Smooth muscle cell (in vitro differentiated cells): ENCODE measurements at regions not wholly inside any gene's neighbourhood (a gene's known extent, or its start where the extent isn't known, plus 50 kb on each side); places are given as distances from the start of the nearest gene placed in this dataset.

ENCODE experiments used
- DNase-seq: peaks from one replicate; lab custom pipeline; 2025; ENCODE audit not compliant: unreplicated experiment; lab: John Stamatoyannopoulos, UW
- H2AFZ ChIP-seq: fragments of 200-600 bp; sonication (generic); 2 replicates; pipeline ENCODE4 v1.6.0; 2016; ENCODE audit warnings: antibody characterized with exemption, low read depth, mild to moderate bottlenecking
- H3F3A ChIP-seq: fragments of 200-600 bp; sonication (generic); 2 replicates; pipeline ENCODE4 v1.6.0; 2017; ENCODE audit warnings: antibody characterized with exemption, low read depth
- H3K27ac ChIP-seq: fragments of 200-600 bp; sonication (generic); 2 replicates; pipeline ENCODE4 v1.5.1; 2016; ENCODE audit warnings: low read depth, mild to moderate bottlenecking
- H3K27me3 ChIP-seq: fragments of 200-600 bp; sonication (generic); 2 replicates; pipeline ENCODE4 v1.6.1; 2016; ENCODE audit warnings: low read depth, mild to moderate bottlenecking
- H3K36me3 ChIP-seq: fragments of 200-600 bp; sonication (generic); 2 replicates; pipeline ENCODE4 v1.5.1; 2016; ENCODE audit warnings: low read depth
- H3K4me1 ChIP-seq: fragments of 200-600 bp; sonication (generic); 2 replicates; pipeline ENCODE4 v1.5.1; 2016; ENCODE audit warnings: low read depth
- H3K4me2 ChIP-seq: fragments of 200-600 bp; sonication (generic); 2 replicates; pipeline ENCODE4 v1.6.0; 2016; ENCODE audit warnings: mild to moderate bottlenecking
- H3K4me3 ChIP-seq: fragments of 200-600 bp; sonication (generic); 2 replicates; pipeline ENCODE4 v1.5.1; 2016; ENCODE audit warnings: mild to moderate bottlenecking
- H3K79me2 ChIP-seq: fragments of 200-600 bp; sonication (generic); 2 replicates; pipeline ENCODE4 v1.6.0; 2016; ENCODE audit warnings: low read depth, mild to moderate bottlenecking
- H3K9ac ChIP-seq: fragments of 200-600 bp; sonication (generic); 2 replicates; pipeline ENCODE4 v1.6.0; 2016; ENCODE audit warnings: low read depth
- H3K9me3 ChIP-seq: fragments of 200-600 bp; sonication (generic); replicated peaks from 2 replicates; pipeline ENCODE4 v1.5.1; 2016; ENCODE audit warnings: low read depth
- H4K20me1 ChIP-seq: fragments of 200-600 bp; sonication (generic); 2 replicates; pipeline ENCODE4 v1.6.0; 2016; ENCODE audit warnings: low read depth
- WGBS: methylation state at CpG from one replicate; pipeline ENCODE4 v1.1.7; 2016; ENCODE audit warnings: low lambda C conversion rate; 5-methylcytosine and 5-hydroxymethylcytosine counted together
- TF ChIP-seq, protein P1 (sequence below): fragments of 200-600 bp; sonication (generic); IDR thresholded peaks from 2 replicates; pipeline ENCODE4 v1.5.1; 2017; ENCODE audit warnings: borderline replicate concordance, mild to moderate bottlenecking, antibody characterized with exemption; ENCODE audit not compliant: insufficient read depth, poor library complexity, severe bottlenecking

DNA sequence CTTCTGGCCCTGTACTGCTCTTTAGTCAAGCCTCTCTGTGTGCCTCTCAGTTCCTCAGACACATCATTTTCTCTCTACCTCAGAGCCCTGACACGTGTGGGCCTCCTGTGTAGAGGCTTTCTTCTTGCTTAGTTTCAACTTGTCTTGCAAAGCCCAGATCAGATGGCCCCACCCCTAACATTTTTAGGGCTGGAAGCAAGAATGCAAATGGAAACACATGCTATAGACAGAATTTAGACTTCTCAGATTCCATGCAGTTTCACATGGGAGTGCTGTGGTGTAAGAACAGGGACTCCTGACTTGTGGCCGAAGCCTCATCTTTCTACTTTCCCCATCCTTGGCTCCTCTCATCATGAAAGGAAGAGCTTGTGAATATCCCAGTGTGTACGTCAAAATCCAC, 350.7 kb downstream of the DCHS2 start:
- no peaks in the 10 kb centered on the region for H3K4me1 ChIP-seq
- H3K27me3 ChIP-seq: no peaks in the 10 kb centered on the region
- no peak overlapping the region for H3K4me2 ChIP-seq
- H3K27ac ChIP-seq: no peak overlapping the region
- H4K20me1 ChIP-seq: no peaks in the 10 kb centered on the region
- no peak overlapping the region for H3K4me3 ChIP-seq
- H3K9ac ChIP-seq: no peak overlapping the region
- DNase-seq: no peak
- TF ChIP-seq, protein P1, sequence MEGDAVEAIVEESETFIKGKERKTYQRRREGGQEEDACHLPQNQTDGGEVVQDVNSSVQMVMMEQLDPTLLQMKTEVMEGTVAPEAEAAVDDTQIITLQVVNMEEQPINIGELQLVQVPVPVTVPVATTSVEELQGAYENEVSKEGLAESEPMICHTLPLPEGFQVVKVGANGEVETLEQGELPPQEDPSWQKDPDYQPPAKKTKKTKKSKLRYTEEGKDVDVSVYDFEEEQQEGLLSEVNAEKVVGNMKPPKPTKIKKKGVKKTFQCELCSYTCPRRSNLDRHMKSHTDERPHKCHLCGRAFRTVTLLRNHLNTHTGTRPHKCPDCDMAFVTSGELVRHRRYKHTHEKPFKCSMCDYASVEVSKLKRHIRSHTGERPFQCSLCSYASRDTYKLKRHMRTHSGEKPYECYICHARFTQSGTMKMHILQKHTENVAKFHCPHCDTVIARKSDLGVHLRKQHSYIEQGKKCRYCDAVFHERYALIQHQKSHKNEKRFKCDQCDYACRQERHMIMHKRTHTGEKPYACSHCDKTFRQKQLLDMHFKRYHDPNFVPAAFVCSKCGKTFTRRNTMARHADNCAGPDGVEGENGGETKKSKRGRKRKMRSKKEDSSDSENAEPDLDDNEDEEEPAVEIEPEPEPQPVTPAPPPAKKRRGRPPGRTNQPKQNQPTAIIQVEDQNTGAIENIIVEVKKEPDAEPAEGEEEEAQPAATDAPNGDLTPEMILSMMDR: no peak
- WGBS: 84% methylated on average over 3 of the region's 3 CpGs
- H3K9me3 ChIP-seq: no peaks in the 10 kb centered on the region
- H3K36me3 ChIP-seq: no peaks in the 10 kb centered on the region
- no peaks in the 10 kb centered on the region for H3K79me2 ChIP-seq
- no peaks in the 10 kb centered on the region for H3F3A ChIP-seq
- H2AFZ ChIP-seq: no peak overlapping the region

DNA sequence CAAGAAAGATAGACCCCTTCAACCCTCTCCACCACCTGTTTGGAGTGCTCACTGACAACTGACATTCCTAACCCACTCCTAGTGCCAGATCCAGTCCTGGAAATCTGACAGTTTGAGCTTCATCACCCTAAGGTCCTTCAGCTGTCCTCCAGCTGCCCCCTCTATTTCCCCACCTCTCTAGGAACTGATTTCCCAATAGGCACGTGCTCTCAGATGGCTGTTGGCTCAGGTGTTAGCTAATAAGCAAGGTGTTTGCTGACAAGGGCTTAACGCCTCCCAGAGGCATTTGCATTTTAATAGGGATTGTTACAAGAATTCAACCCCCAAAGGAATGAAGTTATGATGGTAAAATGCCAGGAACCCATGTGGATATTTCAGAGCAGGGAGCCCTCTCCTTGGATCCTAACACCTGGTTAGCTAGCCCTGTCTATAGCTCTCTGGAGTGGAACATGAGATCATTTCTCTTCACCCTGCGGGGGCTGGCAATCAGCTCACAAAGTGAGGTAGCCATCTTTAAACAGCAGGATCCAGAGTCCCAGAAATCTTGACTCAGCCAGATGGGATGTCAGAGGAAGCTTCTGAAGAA, 348.5 kb upstream of the SFRP2 start:
- WGBS: 53% methylated on average over 3 of the region's 3 CpGs
- no peak overlapping the region for H3K4me2 ChIP-seq
- H3K4me3 ChIP-seq: no peak overlapping the region
- no peaks in the 10 kb centered on the region for H3K9me3 ChIP-seq
- no peak for DNase-seq
- H3K27ac ChIP-seq: no peak overlapping the region
- H3K9ac ChIP-seq: no peak overlapping the region
- H3K4me1 ChIP-seq: no peaks in the 10 kb centered on the region
- no peak overlapping the region for H2AFZ ChIP-seq
- H3K79me2 ChIP-seq: no peaks in the 10 kb centered on the region
- H4K20me1 ChIP-seq: no peaks in the 10 kb centered on the region
- TF ChIP-seq, protein P1: no peak
- no peaks in the 10 kb centered on the region for H3F3A ChIP-seq
- H3K27me3 ChIP-seq: no peaks in the 10 kb centered on the region
- no peaks in the 10 kb centered on the region for H3K36me3 ChIP-seq

- H3K36me3 ChIP-seq: no peaks in the 10 kb centered on the region
- no peak overlapping the region for H2AFZ ChIP-seq
- H3K4me2 ChIP-seq: no peak overlapping the region
- H4K20me1 ChIP-seq: no peaks in the 10 kb centered on the region
- no peaks in the 10 kb centered on the region for H3K79me2 ChIP-seq
- TF ChIP-seq, protein P1: no peak
- no peaks in the 10 kb centered on the region for H3K27me3 ChIP-seq
- H3K9ac ChIP-seq: no peak overlapping the region
- no peaks in the 10 kb centered on the region for H3F3A ChIP-seq
- H3K9me3 ChIP-seq: no peaks in the 10 kb centered on the region
- no peaks in the 10 kb centered on the region for H3K4me1 ChIP-seq
- H3K27ac ChIP-seq: no peak overlapping the region
- DNase-seq: no peak
- 94% methylated on average over 18 of the region's 18 CpGs for WGBS
- no peak overlapping the region for H3K4me3 ChIP-seq
Measured at GRCh38 chr4:154135576-154135975, 346.7 kb upstream of the SFRP2 start.

GRCh38 chr4:154132406-154132805, 343.5 kb upstream of the SFRP2 start:
- WGBS: 63% methylated on average over 1 of the region's 1 CpG
- TF ChIP-seq, protein P1: no peak
- Histone ChIP-seq H2AFZ (no peak overlapping the region), H3K4me1 (no peaks in the 10 kb centered on the region), H3K36me3 (no peaks in the 10 kb centered on the region), H3K27ac (no peak overlapping the region), H3K4me3 (no peak overlapping the region), H3K27me3 (no peaks in the 10 kb centered on the region), H4K20me1 (no peaks in the 10 kb centered on the region), H3K4me2 (no peak overlapping the region), H3K79me2 (no peaks in the 10 kb centered on the region), H3F3A (no peaks in the 10 kb centered on the region), H3K9ac (no peak overlapping the region), H3K9me3 (no peaks in the 10 kb centered on the region)
- no peak for DNase-seq
